ENCODE measurements at regions not wholly inside any gene's neighbourhood (a gene's known extent, or its start where the extent isn't known, plus 50 kb on each side); places are given as distances from the start of the nearest gene placed in this dataset.

- no peak overlapping the region for H3K4me3 ChIP-seq (ENCODE audit: low read depth, low read length)
- no peak for TF ChIP-seq CTCF (IDR thresholded peaks at IDR 0.05; ENCODE audit: insufficient read depth, low read depth, low read length)
- no peak for DNase-seq (ENCODE audit: low read depth)
Observed at GRCh38 chr1:231099996-231100767, 60.1 kb upstream of the FAM89A start.

- TF ChIP-seq CTCF (IDR thresholded peaks at IDR 0.05; ENCODE audit: insufficient read depth, low read depth, low read length), result no peak
- no peak overlapping the region for H3K4me3 ChIP-seq (ENCODE audit: low read depth, low read length)
- DNase-seq (ENCODE audit: low read depth), result no peak
Observed at GRCh38 chr1:231099311-231099710, 59.3 kb upstream of the FAM89A start.

GRCh38 chr1:231095595-231095994 is 55.5 kb upstream of the FAM89A start:
- no peak for DNase-seq (ENCODE audit: low read depth)
- TF ChIP-seq CTCF (IDR thresholded peaks at IDR 0.05; ENCODE audit: insufficient read depth, low read depth, low read length), result no peak
- no peak overlapping the region for H3K4me3 ChIP-seq (ENCODE audit: low read depth, low read length)

- DNase-seq (ENCODE audit: low read depth), result no peak
- TF ChIP-seq CTCF (IDR thresholded peaks at IDR 0.05; ENCODE audit: insufficient read depth, low read depth, low read length), result no peak
Observed at GRCh38 chr1:231094421-231094820, 54.4 kb upstream of the FAM89A start.

GRCh38 chr1:231093156-231093922 is 53.3 kb upstream of the FAM89A start:
- no peak overlapping the region for H3K4me3 ChIP-seq (ENCODE audit: low read depth, low read length)
- TF ChIP-seq CTCF (IDR thresholded peaks at IDR 0.05; ENCODE audit: insufficient read depth, low read depth, low read length), result peak; percentile 4
- no peak for DNase-seq (ENCODE audit: low read depth)

More at GRCh38 chr1:231094421-231094820, 54.4 kb upstream of the FAM89A start:
- no peak overlapping the region for H3K4me3 ChIP-seq (ENCODE audit: low read depth, low read length)

GRCh38 chr1:231092380-231092779 is 52.3 kb upstream of the FAM89A start:
- no peak for TF ChIP-seq CTCF (IDR thresholded peaks at IDR 0.05; ENCODE audit: insufficient read depth, low read depth, low read length)
- DNase-seq (ENCODE audit: low read depth), result no peak
- no peak overlapping the region for H3K4me3 ChIP-seq (ENCODE audit: low read depth, low read length)

All from fibroblast of villous mesenchyme (primary cell).